Endothelial cell (in vitro differentiated cells): ENCODE measurements at regions not wholly inside any gene's neighbourhood (a gene's known extent, or its start where the extent isn't known, plus 50 kb on each side); places are given as distances from the start of the nearest gene placed in this dataset.
A peak's percentile ranks its signal among the peaks of the same experiment; 100 is the strongest.
"Not testable (repeated sequence)": the region's sequence is repeated elsewhere in the genome, so short reads cannot be mapped to it uniquely, and the experiment has no call there.

ENCODE experiments used
- DNase-seq: peaks from one replicate; pipeline ENCODE4 v3.0.0; 2021; ENCODE audit warnings: low spot score
- H3K27ac Mint-ChIP-seq: one replicate; pipeline ENCODE4 v1.8.0; 2021; ENCODE audit warnings: mixed read lengths, inconsistent platforms; ENCODE audit not compliant: unreplicated experiment
- H3K27me3 Mint-ChIP-seq: one replicate; pipeline ENCODE4 v1.8.0; 2021; ENCODE audit warnings: mild to moderate bottlenecking, moderate library complexity, mixed read lengths, inconsistent platforms; ENCODE audit not compliant: unreplicated experiment
- H3K36me3 Mint-ChIP-seq: one replicate; pipeline ENCODE4 v1.8.0; 2021; ENCODE audit warnings: mild to moderate bottlenecking, low read depth, mixed read lengths, inconsistent platforms; ENCODE audit not compliant: unreplicated experiment
- H3K4me1 Mint-ChIP-seq: one replicate; pipeline ENCODE4 v1.8.0; 2021; ENCODE audit warnings: mild to moderate bottlenecking, mixed read lengths, inconsistent platforms; ENCODE audit not compliant: unreplicated experiment
- H3K4me3 Mint-ChIP-seq: one replicate; pipeline ENCODE4 v1.8.0; 2021; ENCODE audit warnings: mild to moderate bottlenecking, mixed read lengths, inconsistent platforms; ENCODE audit not compliant: unreplicated experiment
- H3K9me3 Mint-ChIP-seq: one replicate; pipeline ENCODE4 v1.8.0; 2021; ENCODE audit warnings: mixed read lengths, inconsistent platforms; ENCODE audit not compliant: unreplicated experiment
- CTCF ChIP-seq: fragments of 200-600 bp; sonication (generic); IDR thresholded peaks from one replicate; pipeline ENCODE4 v1.5.0; 2021; ENCODE audit warnings: antibody characterized with exemption; ENCODE audit not compliant: unreplicated experiment

DNA sequence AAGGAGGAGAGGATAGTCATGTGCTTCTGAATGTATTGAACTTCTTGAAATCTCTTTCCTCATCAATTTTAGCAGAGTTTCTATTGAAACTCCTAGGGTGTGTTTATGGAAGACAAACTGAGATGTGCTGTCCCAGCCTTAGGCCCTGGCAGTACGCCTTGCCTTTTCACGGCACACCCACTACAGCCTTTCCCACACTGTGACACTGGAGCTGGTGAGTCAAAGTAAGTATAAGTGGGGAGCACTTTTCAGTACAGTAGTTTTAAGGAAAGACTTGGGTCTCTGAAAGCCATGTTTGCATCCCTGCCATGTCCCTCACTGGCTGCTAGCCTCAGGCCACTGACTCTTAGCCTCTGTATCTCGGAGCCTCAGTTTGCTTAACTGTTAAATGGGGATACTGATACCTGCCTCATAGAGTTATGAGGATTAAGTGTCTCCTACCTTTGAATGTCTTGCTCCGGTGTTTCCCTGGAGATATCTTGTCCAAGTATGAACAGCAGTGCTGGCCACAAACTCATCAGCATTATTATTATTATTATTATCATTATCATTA is 144.7 kb upstream of the CRHR1 start:
- Mint-ChIP-seq H3K27ac (no peak overlapping the region), H3K27me3 (no peaks in the 10 kb centered on the region), H3K4me1 (no peaks in the 10 kb centered on the region), H3K9me3 (no peaks in the 10 kb centered on the region), H3K4me3 (no peak overlapping the region), H3K36me3 (no peaks in the 10 kb centered on the region)
- DNase-seq: no peak
- TF ChIP-seq CTCF: no peak

- no peaks in the 10 kb centered on the region for H3K36me3 Mint-ChIP-seq
- peak; percentile 87 for DNase-seq
- no peak overlapping the region for H3K27ac Mint-ChIP-seq
- TF ChIP-seq CTCF: peak; percentile 91
- H3K9me3 Mint-ChIP-seq: no peaks in the 10 kb centered on the region
- no peaks in the 10 kb centered on the region for H3K27me3 Mint-ChIP-seq
- no peaks in the 10 kb centered on the region for H3K4me1 Mint-ChIP-seq
- no peak overlapping the region for H3K4me3 Mint-ChIP-seq
Measured at GRCh38 chr17:45640141-45640850, 143.8 kb upstream of the CRHR1 start.

DNA sequence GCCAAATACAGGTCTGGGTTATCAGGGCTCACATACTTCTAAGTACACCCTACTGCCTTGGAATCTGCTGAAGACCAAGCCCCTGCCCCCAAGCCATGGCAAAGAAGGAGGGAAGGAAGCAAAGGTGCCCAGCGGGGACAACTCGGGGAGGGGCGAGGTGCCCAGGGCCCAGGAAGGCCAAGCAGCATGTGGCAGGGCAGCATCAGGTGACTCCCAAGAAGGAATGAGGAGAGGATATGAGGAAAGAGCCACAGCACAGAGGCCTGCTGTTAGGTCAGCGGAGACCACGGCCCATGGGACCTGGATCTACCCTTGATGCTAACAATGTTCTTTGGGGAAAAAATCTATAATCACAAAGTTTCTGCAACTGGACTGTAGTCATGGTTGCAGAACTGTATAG is 142.6 kb upstream of the CRHR1 start:
- no peak for DNase-seq
- no peak overlapping the region for H3K27ac Mint-ChIP-seq
- H3K27me3 Mint-ChIP-seq: peaks cover 3% of the 10 kb centered on the region
- H3K36me3 Mint-ChIP-seq: no peaks in the 10 kb centered on the region
- TF ChIP-seq CTCF: no peak
- H3K9me3 Mint-ChIP-seq: no peaks in the 10 kb centered on the region
- H3K4me3 Mint-ChIP-seq: no peak overlapping the region
- H3K4me1 Mint-ChIP-seq: peaks cover 4% of the 10 kb centered on the region

DNA sequence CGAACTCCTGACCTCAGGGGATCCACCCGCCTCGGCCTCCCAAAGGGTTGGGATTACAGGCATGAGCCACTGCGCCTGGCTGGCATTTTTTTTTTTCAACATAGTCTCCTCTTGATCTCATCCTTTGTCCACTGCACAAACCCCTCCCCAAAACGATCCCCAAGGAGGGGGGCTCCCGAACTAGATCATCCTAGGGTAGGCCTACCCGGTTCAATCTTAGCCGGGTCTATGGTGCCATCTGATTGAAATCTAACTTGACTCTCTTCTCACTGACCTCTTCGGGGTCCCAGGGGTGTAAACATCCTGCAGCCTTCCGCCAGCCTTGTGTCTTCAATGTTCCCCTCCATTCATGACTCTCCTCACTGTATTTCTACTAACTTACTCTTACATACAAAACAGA is 140.5 kb upstream of the CRHR1 start:
- H3K27me3 Mint-ChIP-seq: peaks cover 3% of the 10 kb centered on the region
- no peak overlapping the region for H3K27ac Mint-ChIP-seq
- no peak for TF ChIP-seq CTCF
- no peaks in the 10 kb centered on the region for H3K36me3 Mint-ChIP-seq
- peaks cover 15% of the 10 kb centered on the region for H3K4me1 Mint-ChIP-seq
- H3K4me3 Mint-ChIP-seq: no peak overlapping the region
- DNase-seq: no peak
- H3K9me3 Mint-ChIP-seq: no peaks in the 10 kb centered on the region

GRCh38 chr17:45644637-45645036 is 139.5 kb upstream of the CRHR1 start:
- H3K36me3 Mint-ChIP-seq, H3K27ac Mint-ChIP-seq, DNase-seq, H3K27me3 Mint-ChIP-seq, H3K4me3 Mint-ChIP-seq, H3K9me3 Mint-ChIP-seq: not testable (repeated sequence)
- H3K4me1 Mint-ChIP-seq: peaks cover 21% of the 10 kb centered on the region
